Panc1 (cell line): ENCODE measurements at regions not wholly inside any gene's neighbourhood (a gene's known extent, or its start where the extent isn't known, plus 50 kb on each side); places are given as distances from the start of the nearest gene placed in this dataset.

Source experiments
- ATAC-seq: fragments of 200-7000 bp; cut with Tn5 transposase; 2 replicates; pipeline ENCODE4 v1.9.1; 2020; ENCODE audit warnings: mild to moderate bottlenecking, moderate library complexity
- BruUV-seq: library from RNA; stranded (reverse); fragments of 400-500 nt; replicated peaks from 2 replicates; lab custom pipeline; 2021; lab: Mats Ljungman, UMichigan
- CTCF ChIA-PET: fragments of 300-600 bp; sonication (Branson Sonifier 250); formaldehyde crosslinking; loops from one replicate; lab custom pipeline; 2022; ENCODE audit warnings: antibody characterized with exemption; lab: Charles Lee
- POLR2A ChIA-PET: fragments of 300-600 bp; sonication (Branson Sonifier 250); formaldehyde crosslinking; loops from one replicate; lab custom pipeline; 2022; ENCODE audit warnings: antibody characterized with exemption; lab: Charles Lee
- DNase-seq: peaks from one replicate; pipeline ENCODE4 v3.0.0-alpha.2; 2010; ENCODE audit warnings: low read depth, low spot score
- H3K27ac ChIP-seq: 2 replicates; pipeline ENCODE4 v1.5.1; 2011; ENCODE audit warnings: mild to moderate bottlenecking, low read length, inconsistent platforms
- H3K27me3 ChIP-seq: fragments of 200-500 bp; sonication (Bioruptor generic); 2 replicates; pipeline ENCODE4 v1.6.0; 2014; ENCODE audit warnings: low read length, inconsistent platforms; ENCODE audit not compliant: control insufficient read depth, insufficient read depth
- H3K36me3 ChIP-seq: fragments of 200-500 bp; sonication (Bioruptor generic); 2 replicates; pipeline ENCODE4 v1.5.1; 2014; ENCODE audit warnings: inconsistent platforms, mild to moderate bottlenecking, low read length, moderate library complexity; ENCODE audit not compliant: control insufficient read depth, insufficient read depth
- H3K4me1 ChIP-seq: 2 replicates; pipeline ENCODE4 v1.5.1; 2011; ENCODE audit warnings: inconsistent platforms, mild to moderate bottlenecking, low read length, moderate library complexity; ENCODE audit not compliant: control insufficient read depth, insufficient read depth
- H3K4me3 ChIP-seq, 2 experiments: 2 replicates each; pipeline ENCODE4 v1.5.1; 2011 to 2012; ENCODE audit warnings: low read depth in 2 of 2, low read length in 2 of 2, mild to moderate bottlenecking in 2 of 2, inconsistent platforms in 1 of 2, moderate library complexity in 1 of 2
- H3K9me3 ChIP-seq: fragments of 200-500 bp; sonication (Bioruptor generic); 2 replicates; pipeline ENCODE4 v1.5.1; 2014; ENCODE audit warnings: low read depth, mild to moderate bottlenecking, inconsistent platforms, low read length, moderate library complexity; ENCODE audit not compliant: control insufficient read depth, insufficient read depth
- POLR2AphosphoS5 ChIP-seq: IDR thresholded peaks from 2 replicates; pipeline ENCODE4 v1.6.1; 2012; ENCODE audit warnings: mild to moderate bottlenecking, low read depth, low read length, moderate library complexity
- SIN3A ChIP-seq: IDR thresholded peaks from 2 replicates; pipeline ENCODE4 v1.6.1; 2012; ENCODE audit warnings: low read depth, mild to moderate bottlenecking, low read length, moderate library complexity, borderline replicate concordance; ENCODE audit not compliant: insufficient read depth
- TCF7L2 ChIP-seq: IDR thresholded peaks from 2 replicates; pipeline ENCODE4 v1.6.1; 2011; ENCODE audit warnings: mild to moderate bottlenecking, low read depth, low read length, inconsistent platforms
- in situ Hi-C: cut with HindIII; loops from 2 replicates; pipeline ENCODE4 v1.10.0; 2016; ENCODE audit warnings: low sequenced_read_pairs, low pct_unique_long_range_greater_than_20kb
- intact Hi-C: fragments of 100-400 bp; cut with micrococcal nuclease; formaldehyde crosslinking; loops from one replicate; pipeline ENCODE4 v1.10.0; 2022; ENCODE audit not compliant: unreplicated experiment
- TF ChIP-seq, protein P1 (sequence below): fragments of 450-650 bp; IDR thresholded peaks from 2 replicates; pipeline ENCODE4 v1.5.1; 2017; ENCODE audit warnings: mild to moderate bottlenecking
- TF ChIP-seq, protein P2 (sequence below), 2 experiments: IDR thresholded peaks; 2 replicates each; pipeline ENCODE4 v1.6.1; 2011 to 2012; ENCODE audit warnings: low read depth in 2 of 2, control low read depth in 1 of 2, low read length in 1 of 2, mild to moderate bottlenecking in 1 of 2, moderate library complexity in 1 of 2; ENCODE audit not compliant: insufficient read depth in 1 of 2

DNA sequence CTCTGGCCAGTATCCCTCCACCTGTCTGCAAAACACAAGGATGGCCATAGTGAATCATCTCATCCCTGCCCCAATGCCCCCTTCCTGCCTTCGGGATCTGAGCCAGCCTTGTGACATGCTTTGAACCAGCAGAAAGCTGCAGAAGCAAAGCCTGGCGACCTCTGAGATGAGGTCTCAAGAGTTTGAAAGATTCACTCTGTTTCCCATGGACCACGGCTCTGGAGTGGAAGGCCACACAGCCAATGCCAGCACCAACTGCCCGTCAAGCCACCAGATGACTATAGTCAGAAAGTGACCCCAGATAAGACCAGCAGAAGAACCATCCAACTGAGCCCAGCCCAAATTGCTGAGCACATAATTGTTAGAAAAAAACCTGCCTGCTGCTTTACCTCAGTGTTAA, 193.9 kb upstream of the PPP2R2D start:
- Histone ChIP-seq H3K4me1 (no peaks in the 10 kb centered on the region), H3K27ac (no peak overlapping the region), H3K9me3 (peaks cover 6% of the 10 kb centered on the region; the same call in 1 of the 2 replicates), H3K36me3 (no peaks in the 10 kb centered on the region), H3K27me3 (peaks cover 2% of the 10 kb centered on the region; the same call in 1 of the 2 replicates), H3K4me3 (no peak overlapping the region)
- in situ Hi-C loops = no loop called here
- DNase-seq = no peak
- TF ChIP-seq TCF7L2 (no peak), SIN3A (no peak), POLR2AphosphoS5 (no peak)
- TF ChIP-seq, protein P1, sequence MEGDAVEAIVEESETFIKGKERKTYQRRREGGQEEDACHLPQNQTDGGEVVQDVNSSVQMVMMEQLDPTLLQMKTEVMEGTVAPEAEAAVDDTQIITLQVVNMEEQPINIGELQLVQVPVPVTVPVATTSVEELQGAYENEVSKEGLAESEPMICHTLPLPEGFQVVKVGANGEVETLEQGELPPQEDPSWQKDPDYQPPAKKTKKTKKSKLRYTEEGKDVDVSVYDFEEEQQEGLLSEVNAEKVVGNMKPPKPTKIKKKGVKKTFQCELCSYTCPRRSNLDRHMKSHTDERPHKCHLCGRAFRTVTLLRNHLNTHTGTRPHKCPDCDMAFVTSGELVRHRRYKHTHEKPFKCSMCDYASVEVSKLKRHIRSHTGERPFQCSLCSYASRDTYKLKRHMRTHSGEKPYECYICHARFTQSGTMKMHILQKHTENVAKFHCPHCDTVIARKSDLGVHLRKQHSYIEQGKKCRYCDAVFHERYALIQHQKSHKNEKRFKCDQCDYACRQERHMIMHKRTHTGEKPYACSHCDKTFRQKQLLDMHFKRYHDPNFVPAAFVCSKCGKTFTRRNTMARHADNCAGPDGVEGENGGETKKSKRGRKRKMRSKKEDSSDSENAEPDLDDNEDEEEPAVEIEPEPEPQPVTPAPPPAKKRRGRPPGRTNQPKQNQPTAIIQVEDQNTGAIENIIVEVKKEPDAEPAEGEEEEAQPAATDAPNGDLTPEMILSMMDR = no peak
- TF ChIP-seq, protein P2, sequence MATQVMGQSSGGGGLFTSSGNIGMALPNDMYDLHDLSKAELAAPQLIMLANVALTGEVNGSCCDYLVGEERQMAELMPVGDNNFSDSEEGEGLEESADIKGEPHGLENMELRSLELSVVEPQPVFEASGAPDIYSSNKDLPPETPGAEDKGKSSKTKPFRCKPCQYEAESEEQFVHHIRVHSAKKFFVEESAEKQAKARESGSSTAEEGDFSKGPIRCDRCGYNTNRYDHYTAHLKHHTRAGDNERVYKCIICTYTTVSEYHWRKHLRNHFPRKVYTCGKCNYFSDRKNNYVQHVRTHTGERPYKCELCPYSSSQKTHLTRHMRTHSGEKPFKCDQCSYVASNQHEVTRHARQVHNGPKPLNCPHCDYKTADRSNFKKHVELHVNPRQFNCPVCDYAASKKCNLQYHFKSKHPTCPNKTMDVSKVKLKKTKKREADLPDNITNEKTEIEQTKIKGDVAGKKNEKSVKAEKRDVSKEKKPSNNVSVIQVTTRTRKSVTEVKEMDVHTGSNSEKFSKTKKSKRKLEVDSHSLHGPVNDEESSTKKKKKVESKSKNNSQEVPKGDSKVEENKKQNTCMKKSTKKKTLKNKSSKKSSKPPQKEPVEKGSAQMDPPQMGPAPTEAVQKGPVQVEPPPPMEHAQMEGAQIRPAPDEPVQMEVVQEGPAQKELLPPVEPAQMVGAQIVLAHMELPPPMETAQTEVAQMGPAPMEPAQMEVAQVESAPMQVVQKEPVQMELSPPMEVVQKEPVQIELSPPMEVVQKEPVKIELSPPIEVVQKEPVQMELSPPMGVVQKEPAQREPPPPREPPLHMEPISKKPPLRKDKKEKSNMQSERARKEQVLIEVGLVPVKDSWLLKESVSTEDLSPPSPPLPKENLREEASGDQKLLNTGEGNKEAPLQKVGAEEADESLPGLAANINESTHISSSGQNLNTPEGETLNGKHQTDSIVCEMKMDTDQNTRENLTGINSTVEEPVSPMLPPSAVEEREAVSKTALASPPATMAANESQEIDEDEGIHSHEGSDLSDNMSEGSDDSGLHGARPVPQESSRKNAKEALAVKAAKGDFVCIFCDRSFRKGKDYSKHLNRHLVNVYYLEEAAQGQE (IDR thresholded peaks at IDR 0.05; ENCODE audit: insufficient read depth in 1 of 2, low read depth in 2 of 2, low read length in 1 of 2) = no peak
- no TSS peak for BruUV-seq
- ATAC-seq = no peak
- ChIA-PET CTCF (no interaction called here), POLR2A (no interaction called here)
- intact Hi-C loops = no loop called here

DNA sequence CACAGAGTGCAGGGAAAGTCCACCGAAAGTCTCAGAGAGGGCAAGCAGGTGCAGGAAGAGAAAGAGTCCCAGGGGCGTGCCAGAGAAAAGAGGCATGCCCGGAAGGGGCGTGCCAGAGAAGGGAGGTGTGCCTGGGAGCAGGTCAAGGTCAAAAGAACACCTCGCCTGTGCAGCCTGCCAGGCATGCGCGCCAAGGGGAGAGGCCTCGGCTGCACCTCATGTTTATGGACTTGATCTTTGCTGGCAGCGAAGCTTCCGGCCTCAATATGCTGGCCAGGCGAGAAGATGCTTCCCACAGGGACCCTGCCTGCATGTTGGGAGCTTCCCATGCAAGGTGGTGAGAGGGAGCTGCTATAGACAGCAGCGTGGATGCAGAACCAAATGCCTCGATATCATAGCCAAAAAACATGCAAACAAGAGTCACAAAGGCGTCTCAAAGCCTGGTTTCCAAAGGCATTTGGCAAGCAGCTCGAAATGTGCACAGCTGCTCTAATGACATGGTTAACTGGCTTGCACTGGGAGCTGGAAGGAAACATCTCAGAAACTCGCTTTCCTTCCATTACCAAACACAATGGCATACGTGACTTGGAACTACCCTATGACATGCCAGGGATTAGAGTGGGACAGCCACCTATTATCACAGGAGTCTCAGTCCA, 192.5 kb upstream of the PPP2R2D start:
- peaks cover 4% of the 10 kb centered on the region for H3K27me3 ChIP-seq
- POLR2A ChIA-PET = no interaction called here
- H3K4me3 ChIP-seq = no peak overlapping the region
- in situ Hi-C loops = no loop called here
- no TSS peak for BruUV-seq
- no peak overlapping the region for H3K27ac ChIP-seq
- CTCF ChIA-PET = no interaction called here
- TF ChIP-seq SIN3A = no peak
- TF ChIP-seq, protein P1 = no peak
- H3K9me3 ChIP-seq = peaks cover 6% of the 10 kb centered on the region; the same call in 1 of the 2 replicates
- no peak for ATAC-seq
- intact Hi-C loops = no loop called here
- H3K4me1 ChIP-seq = no peaks in the 10 kb centered on the region
- DNase-seq = no peak
- H3K36me3 ChIP-seq = no peaks in the 10 kb centered on the region
